Chondrocyte (in vitro differentiated cells): ENCODE measurements at regions not wholly inside any gene's neighbourhood (a gene's known extent, or its start where the extent isn't known, plus 50 kb on each side); places are given as distances from the start of the nearest gene placed in this dataset.

Experiments used
- DNase-seq: peaks from one replicate; pipeline ENCODE4 v3.0.0; 2021; ENCODE audit warnings: mixed read lengths, low spot score
- H3K27ac Mint-ChIP-seq: one replicate; pipeline ENCODE4 v1.8.0; 2021; ENCODE audit warnings: mild to moderate bottlenecking, moderate library complexity, mixed read lengths; ENCODE audit not compliant: unreplicated experiment
- H3K27me3 Mint-ChIP-seq: 2 replicates; pipeline ENCODE4 v1.8.0; 2021; ENCODE audit warnings: low read depth, mixed read lengths
- H3K36me3 Mint-ChIP-seq: 2 replicates; pipeline ENCODE4 v1.8.0; 2021; ENCODE audit warnings: low read depth, mixed read lengths
- H3K4me1 Mint-ChIP-seq: 2 replicates; pipeline ENCODE4 v1.8.0; 2021; ENCODE audit warnings: low read depth, mild to moderate bottlenecking, mixed read lengths
- H3K4me3 Mint-ChIP-seq: one replicate; pipeline ENCODE4 v1.8.0; 2021; ENCODE audit warnings: mild to moderate bottlenecking, moderate library complexity, mixed read lengths; ENCODE audit not compliant: unreplicated experiment
- H3K9me3 Mint-ChIP-seq: 2 replicates; pipeline ENCODE4 v1.8.0; 2021; ENCODE audit warnings: low read depth, mixed read lengths
- TF ChIP-seq, protein P1 (sequence below): fragments of 200-600 bp; sonication (generic); IDR thresholded peaks from 2 replicates; pipeline ENCODE4 v1.5.0; 2021; ENCODE audit warnings: antibody characterized with exemption, mild to moderate bottlenecking, moderate library complexity

DNA sequence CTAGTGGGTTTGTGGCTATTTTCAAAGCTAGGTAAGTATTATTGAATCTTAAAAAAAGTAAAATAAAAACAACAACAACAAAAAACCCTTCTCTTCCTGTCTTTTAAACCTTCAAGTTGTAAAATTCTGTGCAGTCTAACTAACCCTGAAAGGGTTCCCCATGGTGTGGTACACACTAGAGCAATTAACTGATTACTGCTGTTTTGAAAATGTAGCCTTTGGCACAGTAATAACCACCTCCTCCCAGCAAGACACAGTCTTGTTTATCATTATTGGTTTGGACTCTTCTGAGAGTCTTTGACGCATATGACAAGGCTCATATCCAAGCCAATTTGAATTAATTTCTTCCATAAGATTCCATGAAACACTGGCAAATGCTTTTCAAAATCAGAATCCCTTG, 2184.6 kb upstream of the PIK3C3 start:
- TF ChIP-seq, protein P1, sequence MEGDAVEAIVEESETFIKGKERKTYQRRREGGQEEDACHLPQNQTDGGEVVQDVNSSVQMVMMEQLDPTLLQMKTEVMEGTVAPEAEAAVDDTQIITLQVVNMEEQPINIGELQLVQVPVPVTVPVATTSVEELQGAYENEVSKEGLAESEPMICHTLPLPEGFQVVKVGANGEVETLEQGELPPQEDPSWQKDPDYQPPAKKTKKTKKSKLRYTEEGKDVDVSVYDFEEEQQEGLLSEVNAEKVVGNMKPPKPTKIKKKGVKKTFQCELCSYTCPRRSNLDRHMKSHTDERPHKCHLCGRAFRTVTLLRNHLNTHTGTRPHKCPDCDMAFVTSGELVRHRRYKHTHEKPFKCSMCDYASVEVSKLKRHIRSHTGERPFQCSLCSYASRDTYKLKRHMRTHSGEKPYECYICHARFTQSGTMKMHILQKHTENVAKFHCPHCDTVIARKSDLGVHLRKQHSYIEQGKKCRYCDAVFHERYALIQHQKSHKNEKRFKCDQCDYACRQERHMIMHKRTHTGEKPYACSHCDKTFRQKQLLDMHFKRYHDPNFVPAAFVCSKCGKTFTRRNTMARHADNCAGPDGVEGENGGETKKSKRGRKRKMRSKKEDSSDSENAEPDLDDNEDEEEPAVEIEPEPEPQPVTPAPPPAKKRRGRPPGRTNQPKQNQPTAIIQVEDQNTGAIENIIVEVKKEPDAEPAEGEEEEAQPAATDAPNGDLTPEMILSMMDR, result no peak
- Mint-ChIP-seq H3K27me3 (no peaks in the 10 kb centered on the region), H3K36me3 (no peaks in the 10 kb centered on the region), H3K4me3 (no peak overlapping the region), H3K4me1 (peaks cover 18% of the 10 kb centered on the region), H3K9me3 (no peaks in the 10 kb centered on the region), H3K27ac (no peak overlapping the region)
- no peak for DNase-seq

DNA sequence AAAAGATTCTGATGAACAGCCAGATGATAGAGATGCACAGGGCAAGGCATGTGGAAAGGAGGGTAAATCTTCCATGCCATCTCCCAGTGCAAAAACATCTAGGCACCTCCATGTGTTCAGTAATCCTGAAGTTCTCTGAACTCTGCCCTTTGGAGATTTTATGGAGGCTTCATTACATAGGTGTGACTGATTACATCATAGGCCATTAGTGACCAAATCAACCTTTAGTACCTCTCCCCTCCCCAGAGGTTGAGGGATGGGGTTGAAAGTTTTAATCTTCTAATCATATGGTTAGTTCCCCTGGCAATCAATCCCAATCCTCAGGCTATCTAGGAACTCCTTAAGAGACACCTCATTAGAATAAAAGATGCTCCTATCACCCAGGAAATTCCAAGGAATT, 2190.2 kb upstream of the PIK3C3 start:
- H3K4me3 Mint-ChIP-seq, result no peak overlapping the region
- TF ChIP-seq, protein P1, result no peak
- no peak for DNase-seq
- no peaks in the 10 kb centered on the region for H3K4me1 Mint-ChIP-seq
- H3K9me3 Mint-ChIP-seq, result no peaks in the 10 kb centered on the region
- no peak overlapping the region for H3K27ac Mint-ChIP-seq
- no peaks in the 10 kb centered on the region for H3K36me3 Mint-ChIP-seq
- H3K27me3 Mint-ChIP-seq, result no peaks in the 10 kb centered on the region

DNA sequence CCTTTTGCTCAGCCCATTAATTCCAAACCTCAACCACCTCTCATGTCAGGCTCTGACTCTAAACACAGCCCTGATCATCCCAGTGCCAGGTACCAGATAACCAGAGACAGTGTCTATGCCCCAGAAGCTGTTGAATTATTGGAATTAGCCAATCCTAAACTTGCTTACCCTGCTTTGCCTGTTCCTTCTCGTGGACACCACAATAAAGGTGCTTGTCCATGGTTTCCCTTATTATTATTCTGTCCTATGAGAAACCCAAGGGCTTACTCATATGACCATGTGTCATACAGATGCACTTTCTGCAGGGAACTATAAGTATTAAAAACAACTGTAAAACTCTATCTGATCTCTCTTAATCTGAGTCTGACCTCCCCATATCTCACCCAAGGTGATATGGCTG, 2193.8 kb upstream of the PIK3C3 start:
- H3K27me3 Mint-ChIP-seq, result peaks cover 2% of the 10 kb centered on the region
- TF ChIP-seq, protein P1, result no peak
- no peak overlapping the region for H3K27ac Mint-ChIP-seq
- H3K9me3 Mint-ChIP-seq, result peaks cover 5% of the 10 kb centered on the region
- DNase-seq, result no peak
- H3K36me3 Mint-ChIP-seq, result no peaks in the 10 kb centered on the region
- H3K4me3 Mint-ChIP-seq, result no peak overlapping the region
- no peaks in the 10 kb centered on the region for H3K4me1 Mint-ChIP-seq

DNA sequence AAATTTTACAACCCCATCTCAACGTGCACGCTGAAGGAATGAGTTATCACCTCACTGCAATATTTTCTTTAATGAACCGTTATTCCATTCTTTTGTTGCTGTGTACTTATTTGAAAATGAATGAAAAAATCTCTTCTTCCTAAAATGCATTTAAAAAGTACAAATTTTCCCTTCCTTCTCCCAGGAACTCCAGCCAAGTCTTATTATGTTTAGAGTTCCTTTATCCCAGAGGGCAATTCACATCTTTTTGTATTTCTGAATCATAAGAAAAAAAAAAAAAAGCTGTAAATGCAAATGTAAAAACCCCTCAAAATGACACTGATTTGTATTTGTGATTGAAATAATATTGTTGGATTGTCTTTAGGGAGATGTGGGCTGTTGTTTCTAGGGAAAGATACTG, 2194.3 kb upstream of the CELF4 start:
- H3K36me3 Mint-ChIP-seq, result peaks cover 2% of the 10 kb centered on the region
- H3K9me3 Mint-ChIP-seq, result peaks cover 8% of the 10 kb centered on the region
- peaks cover 2% of the 10 kb centered on the region for H3K27me3 Mint-ChIP-seq
- TF ChIP-seq, protein P1, result no peak
- no peak overlapping the region for H3K4me3 Mint-ChIP-seq
- DNase-seq, result no peak
- H3K27ac Mint-ChIP-seq, result no peak overlapping the region
- no peaks in the 10 kb centered on the region for H3K4me1 Mint-ChIP-seq

DNA sequence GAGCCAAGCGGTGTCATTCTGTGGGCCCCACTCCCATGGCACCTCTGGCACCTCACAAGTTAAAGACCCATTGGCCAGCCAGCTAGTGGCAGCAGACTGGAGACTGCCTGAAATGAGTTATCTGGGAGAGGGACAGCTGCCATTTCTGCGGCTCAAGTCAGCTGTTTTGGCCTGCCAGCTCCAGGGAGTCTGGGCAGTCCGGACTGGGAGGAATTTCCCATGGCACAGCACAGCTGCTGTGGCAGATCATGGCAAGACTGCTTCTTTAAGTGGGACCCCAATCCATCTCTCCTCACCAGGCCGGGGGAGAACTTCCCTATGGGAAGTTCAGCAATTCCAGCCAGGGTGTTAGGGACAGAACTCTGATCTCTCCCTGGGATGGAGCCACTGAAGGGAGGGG, 2187.6 kb upstream of the CELF4 start:
- no peak overlapping the region for H3K4me3 Mint-ChIP-seq
- TF ChIP-seq, protein P1, result no peak
- peak; percentile 49 for DNase-seq
- peaks cover 7% of the 10 kb centered on the region for H3K4me1 Mint-ChIP-seq
- peaks cover 2% of the 10 kb centered on the region for H3K36me3 Mint-ChIP-seq
- peaks cover 11% of the 10 kb centered on the region for H3K9me3 Mint-ChIP-seq
- H3K27ac Mint-ChIP-seq, result no peak overlapping the region
- peaks cover 2% of the 10 kb centered on the region for H3K27me3 Mint-ChIP-seq
